HG03575 (cell line): ENCODE measurements at regions not wholly inside any gene's neighbourhood (a gene's known extent, or its start where the extent isn't known, plus 50 kb on each side); places are given as distances from the start of the nearest gene placed in this dataset.

ENCODE experiments used
- ATAC-seq: cut with Tn5 transposase; IDR thresholded peaks from one replicate; pipeline ENCODE4 v1.9.1; 2021; ENCODE audit not compliant: unreplicated experiment, insufficient number of reproducible peaks, low FRiP score; ENCODE audit errors: extremely low read depth

- ATAC-seq, result no peak
Measured at GRCh38 chr17:69958063-69958462, 117.0 kb upstream of the KCNJ16 start.

- no peak for ATAC-seq
Measured at GRCh38 chr17:69959283-69959682, 115.7 kb upstream of the KCNJ16 start.

GRCh38 chr17:69960755-69961154, 114.3 kb upstream of the KCNJ16 start:
- ATAC-seq, result no peak

GRCh38 chr17:69961501-69962145, 113.4 kb upstream of the KCNJ16 start:
- ATAC-seq, result no peak

- ATAC-seq, result no peak
Measured at GRCh38 chr17:69962436-69962995, 112.5 kb upstream of the KCNJ16 start.

- ATAC-seq, result no peak
Measured at GRCh38 chr17:69967910-69968411, 107.1 kb upstream of the KCNJ16 start.

GRCh38 chr17:69969897-69970296, 105.1 kb upstream of the KCNJ16 start:
- no peak for ATAC-seq

- no peak for ATAC-seq
Measured at GRCh38 chr17:69972251-69972650, 102.8 kb upstream of the KCNJ16 start.

- ATAC-seq, result no peak
Measured at GRCh38 chr17:69975808-69976207, 99.2 kb upstream of the KCNJ16 start.

GRCh38 chr17:69978056-69978646, 96.9 kb upstream of the KCNJ16 start:
- ATAC-seq, result no peak

GRCh38 chr17:69981441-69981840, 93.6 kb upstream of the KCNJ16 start:
- no peak for ATAC-seq

- no peak for ATAC-seq
Measured at GRCh38 chr17:69995476-69995875, 79.5 kb upstream of the KCNJ16 start.

GRCh38 chr17:69997332-69997731, 77.7 kb upstream of the KCNJ16 start:
- ATAC-seq, result no peak

GRCh38 chr17:69999253-69999652, 75.8 kb upstream of the KCNJ16 start:
- no peak for ATAC-seq

- no peak for ATAC-seq
Measured at GRCh38 chr17:70006159-70006558, 68.9 kb upstream of the KCNJ16 start.

- no peak for ATAC-seq
Measured at GRCh38 chr17:70011750-70012149, 63.3 kb upstream of the KCNJ16 start.

GRCh38 chr17:70013911-70014310, 61.1 kb upstream of the KCNJ16 start:
- ATAC-seq, result no peak

- no peak for ATAC-seq
Measured at GRCh38 chr17:70017112-70017511, 57.9 kb upstream of the KCNJ16 start.

- no peak for ATAC-seq
Measured at GRCh38 chr17:70017941-70018340, 57.1 kb upstream of the KCNJ16 start.

- no peak for ATAC-seq
Measured at GRCh38 chr17:70021726-70022125, 53.3 kb upstream of the KCNJ16 start.
